Right lobe of liver (tissue), 4 donors: ENCODE measurements at regions not wholly inside any gene's neighbourhood (a gene's known extent, or its start where the extent isn't known, plus 50 kb on each side); places are given as distances from the start of the nearest gene placed in this dataset.

Source experiments
- CTCF ChIP-seq, 4 donors: fragments of 200-600 bp in 3 of 4; fragments of 450-650 bp in 1 of 4; IDR thresholded peaks; one replicate each; pipeline versions ENCODE4 v1.5.1 to v1.8.0; 2016 to 2022; ENCODE audit warnings: antibody characterized with exemption in 4 of 4, mild to moderate bottlenecking in 2 of 4
- POLR2A ChIP-seq: fragments of 450-650 bp; IDR thresholded peaks from one replicate; pipeline ENCODE4 v1.6.1; 2017; ENCODE audit warnings: antibody characterized with exemption, mild to moderate bottlenecking
- donor health status: DM: no; HTN: no; CAD: no.
- donor health status: DM: no; HTN: no; CAD: no.
- donor health status: DM: no; HTN: yes; CAD: no.

- TF ChIP-seq CTCF (IDR thresholded peaks at IDR 0.05), result no peak
- no peak for TF ChIP-seq POLR2A
These were observed 75.4 kb upstream of the SVIL start for GRCh38 chr10:29710128-29710527.
